ENCODE measurements at regions not wholly inside any gene's neighbourhood (a gene's known extent, or its start where the extent isn't known, plus 50 kb on each side); places are given as distances from the start of the nearest gene placed in this dataset.

DNA sequence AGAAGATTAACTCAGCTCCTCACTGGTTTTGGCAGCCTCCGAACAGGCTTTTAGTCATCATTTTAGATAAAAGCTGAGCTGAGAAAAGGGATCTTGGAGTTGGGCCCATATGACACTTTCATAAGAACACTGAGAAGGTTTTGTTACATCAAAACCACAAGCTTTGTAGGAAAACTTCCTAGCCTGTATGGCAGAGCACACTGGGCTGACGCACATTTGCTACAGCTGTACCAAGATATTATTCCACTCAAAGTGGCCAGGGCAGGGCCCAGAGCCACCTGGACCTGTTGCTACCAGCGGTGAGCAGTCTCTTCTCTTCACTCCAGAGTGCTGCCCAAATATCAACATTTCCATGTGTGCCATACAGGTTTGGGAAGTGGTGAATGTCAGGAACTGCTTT is 160.5 kb upstream of the CCDC54 start:
- DNase-seq (ENCODE audit: low spot score) (no peak), ATAC-seq (no peak)
- Histone ChIP-seq H3F3A (replicated peaks; ENCODE audit: low read depth) (no peaks in the 10 kb centered on the region), H3K27me3 (ENCODE audit: insufficient read depth) (no peaks in the 10 kb centered on the region), H3K27ac (ENCODE audit: low read depth) (no peak overlapping the region), H3K4me2 (no peak overlapping the region), H3K36me3 (ENCODE audit: insufficient read depth) (no peaks in the 10 kb centered on the region; the same call in 1 of the 2 replicates), H3K4me1 (ENCODE audit: insufficient read depth) (no peaks in the 10 kb centered on the region), H3K4me3 (no peak overlapping the region), H2AFZ (peak overlapping the region; percentile 6; the same call in 1 of the 2 replicates), H4K20me1 (replicated peaks; ENCODE audit: insufficient read depth) (no peaks in the 10 kb centered on the region), H3K79me2 (replicated peaks; ENCODE audit: insufficient read depth) (no peaks in the 10 kb centered on the region), H3K9me2 (ENCODE audit: insufficient read depth) (peaks cover 4% of the 10 kb centered on the region; the same call in 1 of the 2 replicates)
- no peak overlapping the region for H3K4me3 Mint-ChIP-seq
- no peaks in the 10 kb centered on the region for H3K9me3 Mint-ChIP-seq
- H3K27me3 Mint-ChIP-seq (ENCODE audit: insufficient read depth, low read depth, poor library complexity) = no peaks in the 10 kb centered on the region
- H3K27ac Mint-ChIP-seq = no peak overlapping the region
- TF ChIP-seq STAT1 (IDR thresholded peaks at IDR 0.05; ENCODE audit: unreplicated experiment) (no peak), POLR2AphosphoS5 (IDR thresholded peaks at IDR 0.05; ENCODE audit: low read depth) (no peak), ZNF331 (CRISPR knock-in tag; IDR thresholded peaks at IDR 0.05; ENCODE audit: low read depth) (no peak), ZNF114 (CRISPR knock-in tag; IDR thresholded peaks at IDR 0.05) (no peak), CREB1 (CRISPR knock-in tag; IDR thresholded peaks at IDR 0.05; ENCODE audit: low read depth) (no peak)
- TF ChIP-seq, protein P1, sequence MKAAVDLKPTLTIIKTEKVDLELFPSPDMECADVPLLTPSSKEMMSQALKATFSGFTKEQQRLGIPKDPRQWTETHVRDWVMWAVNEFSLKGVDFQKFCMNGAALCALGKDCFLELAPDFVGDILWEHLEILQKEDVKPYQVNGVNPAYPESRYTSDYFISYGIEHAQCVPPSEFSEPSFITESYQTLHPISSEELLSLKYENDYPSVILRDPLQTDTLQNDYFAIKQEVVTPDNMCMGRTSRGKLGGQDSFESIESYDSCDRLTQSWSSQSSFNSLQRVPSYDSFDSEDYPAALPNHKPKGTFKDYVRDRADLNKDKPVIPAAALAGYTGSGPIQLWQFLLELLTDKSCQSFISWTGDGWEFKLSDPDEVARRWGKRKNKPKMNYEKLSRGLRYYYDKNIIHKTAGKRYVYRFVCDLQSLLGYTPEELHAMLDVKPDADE (IDR thresholded peaks at IDR 0.05) = no peak
- TF ChIP-seq, protein P2, sequence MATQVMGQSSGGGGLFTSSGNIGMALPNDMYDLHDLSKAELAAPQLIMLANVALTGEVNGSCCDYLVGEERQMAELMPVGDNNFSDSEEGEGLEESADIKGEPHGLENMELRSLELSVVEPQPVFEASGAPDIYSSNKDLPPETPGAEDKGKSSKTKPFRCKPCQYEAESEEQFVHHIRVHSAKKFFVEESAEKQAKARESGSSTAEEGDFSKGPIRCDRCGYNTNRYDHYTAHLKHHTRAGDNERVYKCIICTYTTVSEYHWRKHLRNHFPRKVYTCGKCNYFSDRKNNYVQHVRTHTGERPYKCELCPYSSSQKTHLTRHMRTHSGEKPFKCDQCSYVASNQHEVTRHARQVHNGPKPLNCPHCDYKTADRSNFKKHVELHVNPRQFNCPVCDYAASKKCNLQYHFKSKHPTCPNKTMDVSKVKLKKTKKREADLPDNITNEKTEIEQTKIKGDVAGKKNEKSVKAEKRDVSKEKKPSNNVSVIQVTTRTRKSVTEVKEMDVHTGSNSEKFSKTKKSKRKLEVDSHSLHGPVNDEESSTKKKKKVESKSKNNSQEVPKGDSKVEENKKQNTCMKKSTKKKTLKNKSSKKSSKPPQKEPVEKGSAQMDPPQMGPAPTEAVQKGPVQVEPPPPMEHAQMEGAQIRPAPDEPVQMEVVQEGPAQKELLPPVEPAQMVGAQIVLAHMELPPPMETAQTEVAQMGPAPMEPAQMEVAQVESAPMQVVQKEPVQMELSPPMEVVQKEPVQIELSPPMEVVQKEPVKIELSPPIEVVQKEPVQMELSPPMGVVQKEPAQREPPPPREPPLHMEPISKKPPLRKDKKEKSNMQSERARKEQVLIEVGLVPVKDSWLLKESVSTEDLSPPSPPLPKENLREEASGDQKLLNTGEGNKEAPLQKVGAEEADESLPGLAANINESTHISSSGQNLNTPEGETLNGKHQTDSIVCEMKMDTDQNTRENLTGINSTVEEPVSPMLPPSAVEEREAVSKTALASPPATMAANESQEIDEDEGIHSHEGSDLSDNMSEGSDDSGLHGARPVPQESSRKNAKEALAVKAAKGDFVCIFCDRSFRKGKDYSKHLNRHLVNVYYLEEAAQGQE (IDR thresholded peaks at IDR 0.05; ENCODE audit: unreplicated experiment) = no peak
- TF ChIP-seq, protein P3, sequence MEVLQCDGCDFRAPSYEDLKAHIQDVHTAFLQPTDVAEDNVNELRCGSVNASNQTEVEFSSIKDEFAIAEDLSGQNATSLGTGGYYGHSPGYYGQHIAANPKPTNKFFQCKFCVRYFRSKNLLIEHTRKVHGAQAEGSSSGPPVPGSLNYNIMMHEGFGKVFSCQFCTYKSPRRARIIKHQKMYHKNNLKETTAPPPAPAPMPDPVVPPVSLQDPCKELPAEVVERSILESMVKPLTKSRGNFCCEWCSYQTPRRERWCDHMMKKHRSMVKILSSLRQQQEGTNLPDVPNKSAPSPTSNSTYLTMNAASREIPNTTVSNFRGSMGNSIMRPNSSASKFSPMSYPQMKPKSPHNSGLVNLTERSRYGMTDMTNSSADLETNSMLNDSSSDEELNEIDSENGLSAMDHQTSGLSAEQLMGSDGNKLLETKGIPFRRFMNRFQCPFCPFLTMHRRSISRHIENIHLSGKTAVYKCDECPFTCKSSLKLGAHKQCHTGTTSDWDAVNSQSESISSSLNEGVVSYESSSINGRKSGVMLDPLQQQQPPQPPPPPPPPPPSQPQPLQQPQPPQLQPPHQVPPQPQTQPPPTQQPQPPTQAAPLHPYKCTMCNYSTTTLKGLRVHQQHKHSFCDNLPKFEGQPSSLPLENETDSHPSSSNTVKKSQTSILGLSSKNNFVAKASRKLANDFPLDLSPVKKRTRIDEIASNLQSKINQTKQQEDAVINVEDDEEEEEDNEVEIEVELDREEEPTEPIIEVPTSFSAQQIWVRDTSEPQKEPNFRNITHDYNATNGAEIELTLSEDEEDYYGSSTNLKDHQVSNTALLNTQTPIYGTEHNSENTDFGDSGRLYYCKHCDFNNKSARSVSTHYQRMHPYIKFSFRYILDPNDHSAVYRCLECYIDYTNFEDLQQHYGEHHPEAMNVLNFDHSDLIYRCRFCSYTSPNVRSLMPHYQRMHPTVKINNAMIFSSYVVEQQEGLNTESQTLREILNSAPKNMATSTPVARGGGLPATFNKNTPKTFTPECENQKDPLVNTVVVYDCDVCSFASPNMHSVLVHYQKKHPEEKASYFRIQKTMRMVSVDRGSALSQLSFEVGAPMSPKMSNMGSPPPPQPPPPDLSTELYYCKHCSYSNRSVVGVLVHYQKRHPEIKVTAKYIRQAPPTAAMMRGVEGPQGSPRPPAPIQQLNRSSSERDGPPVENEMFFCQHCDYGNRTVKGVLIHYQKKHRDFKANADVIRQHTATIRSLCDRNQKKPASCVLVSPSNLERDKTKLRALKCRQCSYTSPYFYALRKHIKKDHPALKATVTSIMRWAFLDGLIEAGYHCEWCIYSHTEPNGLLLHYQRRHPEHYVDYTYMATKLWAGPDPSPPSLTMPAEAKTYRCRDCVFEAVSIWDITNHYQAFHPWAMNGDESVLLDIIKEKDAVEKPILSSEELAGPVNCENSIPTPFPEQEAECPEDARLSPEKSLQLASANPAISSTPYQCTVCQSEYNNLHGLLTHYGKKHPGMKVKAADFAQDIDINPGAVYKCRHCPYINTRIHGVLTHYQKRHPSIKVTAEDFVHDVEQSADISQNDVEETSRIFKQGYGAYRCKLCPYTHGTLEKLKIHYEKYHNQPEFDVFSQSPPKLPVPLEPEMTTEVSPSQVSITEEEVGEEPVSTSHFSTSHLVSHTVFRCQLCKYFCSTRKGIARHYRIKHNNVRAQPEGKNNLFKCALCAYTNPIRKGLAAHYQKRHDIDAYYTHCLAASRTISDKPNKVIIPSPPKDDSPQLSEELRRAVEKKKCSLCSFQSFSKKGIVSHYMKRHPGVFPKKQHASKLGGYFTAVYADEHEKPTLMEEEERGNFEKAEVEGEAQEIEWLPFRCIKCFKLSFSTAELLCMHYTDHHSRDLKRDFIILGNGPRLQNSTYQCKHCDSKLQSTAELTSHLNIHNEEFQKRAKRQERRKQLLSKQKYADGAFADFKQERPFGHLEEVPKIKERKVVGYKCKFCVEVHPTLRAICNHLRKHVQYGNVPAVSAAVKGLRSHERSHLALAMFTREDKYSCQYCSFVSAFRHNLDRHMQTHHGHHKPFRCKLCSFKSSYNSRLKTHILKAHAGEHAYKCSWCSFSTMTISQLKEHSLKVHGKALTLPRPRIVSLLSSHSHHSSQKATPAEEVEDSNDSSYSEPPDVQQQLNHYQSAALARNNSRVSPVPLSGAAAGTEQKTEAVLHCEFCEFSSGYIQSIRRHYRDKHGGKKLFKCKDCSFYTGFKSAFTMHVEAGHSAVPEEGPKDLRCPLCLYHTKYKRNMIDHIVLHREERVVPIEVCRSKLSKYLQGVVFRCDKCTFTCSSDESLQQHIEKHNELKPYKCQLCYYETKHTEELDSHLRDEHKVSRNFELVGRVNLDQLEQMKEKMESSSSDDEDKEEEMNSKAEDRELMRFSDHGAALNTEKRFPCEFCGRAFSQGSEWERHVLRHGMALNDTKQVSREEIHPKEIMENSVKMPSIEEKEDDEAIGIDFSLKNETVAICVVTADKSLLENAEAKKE (CRISPR knock-in tag; IDR thresholded peaks at IDR 0.05) = no peak
- H3K4me1 Mint-ChIP-seq = peaks cover 9% of the 10 kb centered on the region
- H3K36me3 Mint-ChIP-seq (ENCODE audit: low read depth) = no peaks in the 10 kb centered on the region

All from GM23338 (cell line).